Gastroesophageal sphincter (tissue), 3 donors: ENCODE measurements at regions not wholly inside any gene's neighbourhood (a gene's known extent, or its start where the extent isn't known, plus 50 kb on each side); places are given as distances from the start of the nearest gene placed in this dataset.

ENCODE experiments used
- EP300 ChIP-seq: sonication (generic); formaldehyde crosslinking; IDR thresholded peaks from one replicate; pipeline ENCODE4 v1.6.1; 2017; ENCODE audit warnings: antibody characterized with exemption, mild to moderate bottlenecking
- POLR2A ChIP-seq, 2 donors: fragments of 450-650 bp; IDR thresholded peaks; one replicate each; pipeline ENCODE4 v1.6.1; 2017; ENCODE audit warnings: antibody characterized with exemption in 2 of 2, mild to moderate bottlenecking in 2 of 2, moderate library complexity in 1 of 2
- POLR2AphosphoS5 ChIP-seq: sonication (generic); formaldehyde crosslinking; IDR thresholded peaks from one replicate; pipeline ENCODE4 v1.6.1; 2017; ENCODE audit warnings: antibody characterized with exemption
- TF ChIP-seq, protein P1 (sequence below), 4 experiments: fragments of 200-600 bp in 2 of 4; fragments of 450-650 bp in 2 of 4; sonication (generic) in 1 of 4; IDR thresholded peaks; one replicate each; pipeline ENCODE4 v1.5.1; 2017 to 2019; ENCODE audit warnings: antibody characterized with exemption in 4 of 4, mild to moderate bottlenecking in 2 of 4, moderate library complexity in 2 of 4

DNA sequence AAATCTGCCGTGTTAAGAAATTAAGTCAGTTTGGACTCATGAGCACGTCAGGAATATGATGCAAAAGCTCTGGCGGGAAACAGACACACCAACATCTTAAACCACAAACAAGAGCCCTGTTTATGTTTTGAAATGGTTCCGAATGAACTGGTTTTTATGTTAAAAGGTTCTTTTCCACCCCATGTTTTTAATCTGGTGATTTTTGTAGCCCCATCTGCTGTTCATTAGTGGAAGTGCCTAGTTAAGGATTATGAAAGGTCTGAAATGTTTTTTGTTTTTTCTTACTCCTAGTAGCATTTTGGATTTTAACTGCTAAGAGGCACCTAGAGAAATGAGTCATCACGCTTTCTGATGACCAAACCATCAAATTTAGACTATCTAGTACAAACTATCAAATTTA is 404.1 kb upstream of the MKI67 start:
- TF ChIP-seq, protein P1, sequence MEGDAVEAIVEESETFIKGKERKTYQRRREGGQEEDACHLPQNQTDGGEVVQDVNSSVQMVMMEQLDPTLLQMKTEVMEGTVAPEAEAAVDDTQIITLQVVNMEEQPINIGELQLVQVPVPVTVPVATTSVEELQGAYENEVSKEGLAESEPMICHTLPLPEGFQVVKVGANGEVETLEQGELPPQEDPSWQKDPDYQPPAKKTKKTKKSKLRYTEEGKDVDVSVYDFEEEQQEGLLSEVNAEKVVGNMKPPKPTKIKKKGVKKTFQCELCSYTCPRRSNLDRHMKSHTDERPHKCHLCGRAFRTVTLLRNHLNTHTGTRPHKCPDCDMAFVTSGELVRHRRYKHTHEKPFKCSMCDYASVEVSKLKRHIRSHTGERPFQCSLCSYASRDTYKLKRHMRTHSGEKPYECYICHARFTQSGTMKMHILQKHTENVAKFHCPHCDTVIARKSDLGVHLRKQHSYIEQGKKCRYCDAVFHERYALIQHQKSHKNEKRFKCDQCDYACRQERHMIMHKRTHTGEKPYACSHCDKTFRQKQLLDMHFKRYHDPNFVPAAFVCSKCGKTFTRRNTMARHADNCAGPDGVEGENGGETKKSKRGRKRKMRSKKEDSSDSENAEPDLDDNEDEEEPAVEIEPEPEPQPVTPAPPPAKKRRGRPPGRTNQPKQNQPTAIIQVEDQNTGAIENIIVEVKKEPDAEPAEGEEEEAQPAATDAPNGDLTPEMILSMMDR (IDR thresholded peaks at IDR 0.05) = peak in 1 of 4 experiments; percentile 34
- TF ChIP-seq POLR2AphosphoS5 (no peak), POLR2A (IDR thresholded peaks at IDR 0.05) (no peak), EP300 (no peak)
